ENCODE measurements at regions not wholly inside any gene's neighbourhood (a gene's known extent, or its start where the extent isn't known, plus 50 kb on each side); places are given as distances from the start of the nearest gene placed in this dataset.

- H4K20me1 ChIP-seq (replicated peaks; ENCODE audit: insufficient read depth) = no peaks in the 10 kb centered on the region
- no peaks in the 10 kb centered on the region for H3K4me1 ChIP-seq (ENCODE audit: insufficient read depth)
- Mint-ChIP-seq H3K27me3 (ENCODE audit: insufficient read depth, low read depth, poor library complexity) (peaks cover 2% of the 10 kb centered on the region), H3K36me3 (ENCODE audit: low read depth) (no peaks in the 10 kb centered on the region), H3K27ac (no peak overlapping the region), H3K4me1 (no peaks in the 10 kb centered on the region), H3K9me3 (peaks cover 31% of the 10 kb centered on the region; the same call in 2 of the 3 replicates), H3K4me3 (no peak overlapping the region)
- no peak for DNase-seq (ENCODE audit: low spot score)
- H3K9me2 ChIP-seq (ENCODE audit: insufficient read depth) = 0 out of 2 replicates have a peak, but pooled peaks cover 2% of the 10 kb centered on the region
- no peaks in the 10 kb centered on the region for H3K79me2 ChIP-seq (replicated peaks; ENCODE audit: insufficient read depth)
- H3F3A ChIP-seq (replicated peaks; ENCODE audit: low read depth) = no peaks in the 10 kb centered on the region
- no peak overlapping the region for H3K27ac ChIP-seq (ENCODE audit: low read depth)
- H3K4me3 ChIP-seq = no peak overlapping the region
- H3K36me3 ChIP-seq (ENCODE audit: insufficient read depth) = no peaks in the 10 kb centered on the region
- no peak overlapping the region for H3K4me2 ChIP-seq
- H3K27me3 ChIP-seq (ENCODE audit: insufficient read depth) = no peaks in the 10 kb centered on the region
- ATAC-seq = no peak
- no peak overlapping the region for H2AFZ ChIP-seq
- no peak for TF ChIP-seq ZNF331 (CRISPR knock-in tag; IDR thresholded peaks at IDR 0.05; ENCODE audit: low read depth)
- TF ChIP-seq REST (IDR thresholded peaks at IDR 0.05; ENCODE audit: unreplicated experiment) = no peak
- TF ChIP-seq EZH2 (IDR thresholded peaks at IDR 0.05; ENCODE audit: low read depth, unreplicated experiment) = no peak
- TF ChIP-seq, protein P1, sequence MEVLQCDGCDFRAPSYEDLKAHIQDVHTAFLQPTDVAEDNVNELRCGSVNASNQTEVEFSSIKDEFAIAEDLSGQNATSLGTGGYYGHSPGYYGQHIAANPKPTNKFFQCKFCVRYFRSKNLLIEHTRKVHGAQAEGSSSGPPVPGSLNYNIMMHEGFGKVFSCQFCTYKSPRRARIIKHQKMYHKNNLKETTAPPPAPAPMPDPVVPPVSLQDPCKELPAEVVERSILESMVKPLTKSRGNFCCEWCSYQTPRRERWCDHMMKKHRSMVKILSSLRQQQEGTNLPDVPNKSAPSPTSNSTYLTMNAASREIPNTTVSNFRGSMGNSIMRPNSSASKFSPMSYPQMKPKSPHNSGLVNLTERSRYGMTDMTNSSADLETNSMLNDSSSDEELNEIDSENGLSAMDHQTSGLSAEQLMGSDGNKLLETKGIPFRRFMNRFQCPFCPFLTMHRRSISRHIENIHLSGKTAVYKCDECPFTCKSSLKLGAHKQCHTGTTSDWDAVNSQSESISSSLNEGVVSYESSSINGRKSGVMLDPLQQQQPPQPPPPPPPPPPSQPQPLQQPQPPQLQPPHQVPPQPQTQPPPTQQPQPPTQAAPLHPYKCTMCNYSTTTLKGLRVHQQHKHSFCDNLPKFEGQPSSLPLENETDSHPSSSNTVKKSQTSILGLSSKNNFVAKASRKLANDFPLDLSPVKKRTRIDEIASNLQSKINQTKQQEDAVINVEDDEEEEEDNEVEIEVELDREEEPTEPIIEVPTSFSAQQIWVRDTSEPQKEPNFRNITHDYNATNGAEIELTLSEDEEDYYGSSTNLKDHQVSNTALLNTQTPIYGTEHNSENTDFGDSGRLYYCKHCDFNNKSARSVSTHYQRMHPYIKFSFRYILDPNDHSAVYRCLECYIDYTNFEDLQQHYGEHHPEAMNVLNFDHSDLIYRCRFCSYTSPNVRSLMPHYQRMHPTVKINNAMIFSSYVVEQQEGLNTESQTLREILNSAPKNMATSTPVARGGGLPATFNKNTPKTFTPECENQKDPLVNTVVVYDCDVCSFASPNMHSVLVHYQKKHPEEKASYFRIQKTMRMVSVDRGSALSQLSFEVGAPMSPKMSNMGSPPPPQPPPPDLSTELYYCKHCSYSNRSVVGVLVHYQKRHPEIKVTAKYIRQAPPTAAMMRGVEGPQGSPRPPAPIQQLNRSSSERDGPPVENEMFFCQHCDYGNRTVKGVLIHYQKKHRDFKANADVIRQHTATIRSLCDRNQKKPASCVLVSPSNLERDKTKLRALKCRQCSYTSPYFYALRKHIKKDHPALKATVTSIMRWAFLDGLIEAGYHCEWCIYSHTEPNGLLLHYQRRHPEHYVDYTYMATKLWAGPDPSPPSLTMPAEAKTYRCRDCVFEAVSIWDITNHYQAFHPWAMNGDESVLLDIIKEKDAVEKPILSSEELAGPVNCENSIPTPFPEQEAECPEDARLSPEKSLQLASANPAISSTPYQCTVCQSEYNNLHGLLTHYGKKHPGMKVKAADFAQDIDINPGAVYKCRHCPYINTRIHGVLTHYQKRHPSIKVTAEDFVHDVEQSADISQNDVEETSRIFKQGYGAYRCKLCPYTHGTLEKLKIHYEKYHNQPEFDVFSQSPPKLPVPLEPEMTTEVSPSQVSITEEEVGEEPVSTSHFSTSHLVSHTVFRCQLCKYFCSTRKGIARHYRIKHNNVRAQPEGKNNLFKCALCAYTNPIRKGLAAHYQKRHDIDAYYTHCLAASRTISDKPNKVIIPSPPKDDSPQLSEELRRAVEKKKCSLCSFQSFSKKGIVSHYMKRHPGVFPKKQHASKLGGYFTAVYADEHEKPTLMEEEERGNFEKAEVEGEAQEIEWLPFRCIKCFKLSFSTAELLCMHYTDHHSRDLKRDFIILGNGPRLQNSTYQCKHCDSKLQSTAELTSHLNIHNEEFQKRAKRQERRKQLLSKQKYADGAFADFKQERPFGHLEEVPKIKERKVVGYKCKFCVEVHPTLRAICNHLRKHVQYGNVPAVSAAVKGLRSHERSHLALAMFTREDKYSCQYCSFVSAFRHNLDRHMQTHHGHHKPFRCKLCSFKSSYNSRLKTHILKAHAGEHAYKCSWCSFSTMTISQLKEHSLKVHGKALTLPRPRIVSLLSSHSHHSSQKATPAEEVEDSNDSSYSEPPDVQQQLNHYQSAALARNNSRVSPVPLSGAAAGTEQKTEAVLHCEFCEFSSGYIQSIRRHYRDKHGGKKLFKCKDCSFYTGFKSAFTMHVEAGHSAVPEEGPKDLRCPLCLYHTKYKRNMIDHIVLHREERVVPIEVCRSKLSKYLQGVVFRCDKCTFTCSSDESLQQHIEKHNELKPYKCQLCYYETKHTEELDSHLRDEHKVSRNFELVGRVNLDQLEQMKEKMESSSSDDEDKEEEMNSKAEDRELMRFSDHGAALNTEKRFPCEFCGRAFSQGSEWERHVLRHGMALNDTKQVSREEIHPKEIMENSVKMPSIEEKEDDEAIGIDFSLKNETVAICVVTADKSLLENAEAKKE (CRISPR knock-in tag; IDR thresholded peaks at IDR 0.05) = no peak
- TF ChIP-seq EZH2phosphoT487 (IDR thresholded peaks at IDR 0.05; ENCODE audit: unreplicated experiment) = no peak
- TF ChIP-seq CREB1 (CRISPR knock-in tag; IDR thresholded peaks at IDR 0.05; ENCODE audit: low read depth) = no peak
- TF ChIP-seq JUNB (IDR thresholded peaks at IDR 0.05; ENCODE audit: unreplicated experiment) = no peak
- TF ChIP-seq ZNF114 (CRISPR knock-in tag; IDR thresholded peaks at IDR 0.05) = no peak
- TF ChIP-seq, protein P2, sequence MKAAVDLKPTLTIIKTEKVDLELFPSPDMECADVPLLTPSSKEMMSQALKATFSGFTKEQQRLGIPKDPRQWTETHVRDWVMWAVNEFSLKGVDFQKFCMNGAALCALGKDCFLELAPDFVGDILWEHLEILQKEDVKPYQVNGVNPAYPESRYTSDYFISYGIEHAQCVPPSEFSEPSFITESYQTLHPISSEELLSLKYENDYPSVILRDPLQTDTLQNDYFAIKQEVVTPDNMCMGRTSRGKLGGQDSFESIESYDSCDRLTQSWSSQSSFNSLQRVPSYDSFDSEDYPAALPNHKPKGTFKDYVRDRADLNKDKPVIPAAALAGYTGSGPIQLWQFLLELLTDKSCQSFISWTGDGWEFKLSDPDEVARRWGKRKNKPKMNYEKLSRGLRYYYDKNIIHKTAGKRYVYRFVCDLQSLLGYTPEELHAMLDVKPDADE (IDR thresholded peaks at IDR 0.05) = no peak
- TF ChIP-seq CTCF (conservative IDR thresholded peaks at IDR 0.05; ENCODE audit: low read depth in 2 of 2) = no peak
- no peak for TF ChIP-seq NANOG (IDR thresholded peaks at IDR 0.05; ENCODE audit: borderline replicate concordance)
- TF ChIP-seq STAT1 (IDR thresholded peaks at IDR 0.05; ENCODE audit: unreplicated experiment) = no peak
- no peak for TF ChIP-seq POLR2AphosphoS5 (IDR thresholded peaks at IDR 0.05; ENCODE audit: low read depth)
Observed at GRCh38 chr14:82889701-82890100, 1356.0 kb upstream of the SEL1L start.

Measured in GM23338 (cell line).